Liver (tissue), 8 donors: ENCODE measurements at regions not wholly inside any gene's neighbourhood (a gene's known extent, or its start where the extent isn't known, plus 50 kb on each side); places are given as distances from the start of the nearest gene placed in this dataset.
"Not testable (repeated sequence)": the region's sequence is repeated elsewhere in the genome, so short reads cannot be mapped to it uniquely, and the experiment has no call there.

ENCODE experiments used
- DNase-seq: peaks from one replicate; pipeline ENCODE4 v3.0.0-alpha.2; 2017; ENCODE audit warnings: low spot score
- H3K27ac ChIP-seq, 2 donors: one replicate each; pipeline ENCODE4 v1.7.0; 2013; ENCODE audit warnings: inconsistent platforms in 2 of 2, low read length in 2 of 2, control low read depth in 1 of 2, low read depth in 1 of 2, mild to moderate bottlenecking in 1 of 2
- H3K27me3 ChIP-seq, 4 donors: one replicate each; pipeline versions ENCODE4 v1.6.1 to v1.7.0; 2013; ENCODE audit warnings: low read length in 3 of 4, inconsistent platforms in 1 of 4, mild to moderate bottlenecking in 1 of 4, moderate library complexity in 1 of 4; ENCODE audit not compliant: control insufficient read depth in 4 of 4, insufficient read depth in 4 of 4
- H3K36me3 ChIP-seq, 4 donors: one replicate each; pipeline versions ENCODE4 v1.6.1 to v1.7.0; 2013; ENCODE audit warnings: low read length in 3 of 4, mild to moderate bottlenecking in 3 of 4, low read depth in 1 of 4, moderate library complexity in 1 of 4; ENCODE audit not compliant: control insufficient read depth in 4 of 4, insufficient read depth in 3 of 4
- H3K4me1 ChIP-seq, 4 donors: one replicate each; pipeline versions ENCODE4 v1.6.1 to v1.7.0; 2013; ENCODE audit warnings: low read length in 3 of 4, mild to moderate bottlenecking in 3 of 4, moderate library complexity in 1 of 4; ENCODE audit not compliant: control insufficient read depth in 4 of 4, insufficient read depth in 4 of 4
- H3K4me3 ChIP-seq, 3 donors: one replicate each; pipeline versions ENCODE4 v1.6.1 to v1.7.0; 2013; ENCODE audit warnings: low read length in 3 of 3, control low read depth in 1 of 3, low read depth in 1 of 3, mild to moderate bottlenecking in 1 of 3
- H3K9ac ChIP-seq, 2 donors: one replicate each; pipeline ENCODE4 v1.7.0; 2013; ENCODE audit warnings: low read length in 2 of 2, mild to moderate bottlenecking in 2 of 2, moderate library complexity in 2 of 2, control low read depth in 1 of 2, low read depth in 1 of 2
- H3K9me3 ChIP-seq, 4 donors: one replicate each; pipeline versions ENCODE4 v1.6.1 to v1.7.0; 2013; ENCODE audit warnings: low read length in 3 of 4; ENCODE audit not compliant: control insufficient read depth in 4 of 4
- ATF3 ChIP-seq: IDR thresholded peaks from 2 replicates; pipeline ENCODE4 v1.6.1; 2016; ENCODE audit warnings: antibody characterized with exemption
- CTCF ChIP-seq: fragments of 150-350 bp; IDR thresholded peaks from 2 replicates; pipeline ENCODE4 v1.5.1; 2017; ENCODE audit warnings: improper control_type of control experiment, low read depth, low read length; ENCODE audit not compliant: missing input control
- EGR1 ChIP-seq, 2 donors: IDR thresholded peaks; 2 replicates each; pipeline ENCODE4 v1.6.1; 2016 to 2018; ENCODE audit warnings: antibody characterized with exemption in 2 of 2, low read depth in 2 of 2
- FOXA1 ChIP-seq: IDR thresholded peaks from 2 replicates; pipeline ENCODE4 v1.6.1; 2016; ENCODE audit warnings: antibody characterized with exemption
- FOXA2 ChIP-seq: IDR thresholded peaks from 2 replicates; pipeline ENCODE4 v1.6.1; 2016; ENCODE audit warnings: antibody characterized with exemption
- GABPA ChIP-seq, 2 donors: IDR thresholded peaks in 1 of 2; conservative IDR thresholded peaks in 1 of 2; 2 replicates each; pipeline ENCODE4 v1.6.1; 2016; ENCODE audit warnings: antibody characterized with exemption in 2 of 2, mild to moderate bottlenecking in 1 of 2, moderate library complexity in 1 of 2
- HNF4A ChIP-seq, 2 donors: conservative IDR thresholded peaks; 2 replicates each; pipeline ENCODE4 v1.6.1; 2016; ENCODE audit warnings: antibody characterized with exemption in 2 of 2, mild to moderate bottlenecking in 2 of 2
- HNF4G ChIP-seq: IDR thresholded peaks from 2 replicates; pipeline ENCODE4 v1.6.1; 2016; ENCODE audit warnings: antibody characterized with exemption
- JUND ChIP-seq, 2 donors: IDR thresholded peaks; 2 replicates each; pipeline ENCODE4 v1.6.1; 2016; ENCODE audit warnings: antibody characterized with exemption in 2 of 2
- MAX ChIP-seq: IDR thresholded peaks from 2 replicates; pipeline ENCODE4 v1.6.1; 2016; ENCODE audit warnings: antibody characterized with exemption
- NR2F2 ChIP-seq: IDR thresholded peaks from 2 replicates; pipeline ENCODE4 v1.6.1; 2016; ENCODE audit warnings: antibody characterized with exemption
- RAD21 ChIP-seq, 2 donors: IDR thresholded peaks; 2 replicates each; pipeline ENCODE4 v1.6.1; 2016; ENCODE audit warnings: antibody characterized with exemption in 2 of 2, mild to moderate bottlenecking in 2 of 2
- REST ChIP-seq: IDR thresholded peaks from 2 replicates; pipeline ENCODE4 v1.6.1; 2016; ENCODE audit warnings: antibody characterized with exemption, mild to moderate bottlenecking
- RXRA ChIP-seq, 2 donors: IDR thresholded peaks; 2 replicates each; pipeline ENCODE4 v1.6.1; 2017 to 2018; ENCODE audit warnings: antibody characterized with exemption in 2 of 2, mild to moderate bottlenecking in 1 of 2
- SP1 ChIP-seq: IDR thresholded peaks from 2 replicates; pipeline ENCODE4 v1.6.1; 2018; ENCODE audit warnings: antibody characterized with exemption, mild to moderate bottlenecking
- TAF1 ChIP-seq: conservative IDR thresholded peaks from 2 replicates; pipeline ENCODE4 v1.6.1; 2016; ENCODE audit warnings: antibody characterized with exemption, mild to moderate bottlenecking
- YY1 ChIP-seq: IDR thresholded peaks from 2 replicates; pipeline ENCODE4 v1.6.1; 2016; ENCODE audit warnings: antibody characterized with exemption, mild to moderate bottlenecking
- ZBTB33 ChIP-seq: IDR thresholded peaks from 2 replicates; pipeline ENCODE4 v1.6.1; 2016; ENCODE audit warnings: antibody characterized with exemption
- WGBS: extraction: QIAGEN DNeasy Blood & Tissue Kit; methylation state at CpG from one replicate; pipeline ENCODE4 v1.1.7; 2013; 5-methylcytosine and 5-hydroxymethylcytosine counted together
- donor health status: healthy.
- donor health status: healthy.
- donor health status: healthy.
- donor health status: healthy.
- donor health status: healthy.

- Histone ChIP-seq H3K4me1 (no peaks in the 10 kb centered on the region), H3K36me3 (no peaks in the 10 kb centered on the region), H3K27me3 (no peaks in the 10 kb centered on the region), H3K9me3 (no peaks in the 10 kb centered on the region), H3K9ac (no peak overlapping the region), H3K4me3 (no peak overlapping the region), H3K27ac (no peak overlapping the region)
- peak; percentile 95 to 98 for TF ChIP-seq RAD21 (IDR thresholded peaks at IDR 0.05)
- no peak for TF ChIP-seq MAX
- no peak for TF ChIP-seq TAF1
- peak; percentile 79 for TF ChIP-seq CTCF
- TF ChIP-seq FOXA2: peak; percentile 13
- TF ChIP-seq SP1: no peak
- DNase-seq: peak; percentile 54
- 9% methylated on average over 7 of the region's 7 CpGs for WGBS
Observed at GRCh38 chr16:52912565-52913173, 140.0 kb downstream of the CHD9NB start.

- not testable (repeated sequence) for H3K9me3 ChIP-seq, H3K4me1 ChIP-seq, H3K9ac ChIP-seq, H3K36me3 ChIP-seq, DNase-seq, H3K27ac ChIP-seq, H3K4me3 ChIP-seq, H3K27me3 ChIP-seq
- WGBS: 90% methylated on average over 6 of the region's 6 CpGs
Observed at GRCh38 chr16:52908057-52908456, 144.6 kb downstream of the CHD9NB start.

- TF ChIP-seq RXRA (IDR thresholded peaks at IDR 0.05): no peak
- TF ChIP-seq JUND (IDR thresholded peaks at IDR 0.05): no peak
- no peak for TF ChIP-seq CTCF
- TF ChIP-seq SP1: no peak
- no peak for TF ChIP-seq HNF4A (conservative IDR thresholded peaks at IDR 0.05)
- no peak for TF ChIP-seq HNF4G
- TF ChIP-seq ATF3: no peak
- no peak for TF ChIP-seq GABPA (IDR thresholded peaks at IDR 0.05 in 1 of 2, conservative IDR thresholded peaks at IDR 0.05 in 1 of 2)
- no peak for TF ChIP-seq EGR1 (IDR thresholded peaks at IDR 0.05; ENCODE audit: low read depth in 2 of 2)
- TF ChIP-seq TAF1: no peak
- no peak for TF ChIP-seq MAX
- no peak for TF ChIP-seq NR2F2
- no peak for TF ChIP-seq REST
- TF ChIP-seq FOXA2: no peak
- no peak for TF ChIP-seq ZBTB33
- TF ChIP-seq RAD21 (IDR thresholded peaks at IDR 0.05): no peak
- no peak for TF ChIP-seq YY1
- no peak for TF ChIP-seq FOXA1
- no peak for DNase-seq
- WGBS: 68% methylated on average over 3 of the region's 3 CpGs
- no peaks in the 10 kb centered on the region for H3K9me3 ChIP-seq
- no peaks in the 10 kb centered on the region for H3K27me3 ChIP-seq
- H3K27ac ChIP-seq: no peak overlapping the region
- H3K4me1 ChIP-seq: no peaks in the 10 kb centered on the region
- no peaks in the 10 kb centered on the region for H3K36me3 ChIP-seq
- no peak overlapping the region for H3K4me3 ChIP-seq
- H3K9ac ChIP-seq: no peak overlapping the region
Observed at GRCh38 chr16:52906281-52906680, 146.4 kb downstream of the CHD9NB start.
